ENCODE measurements at regions not wholly inside any gene's neighbourhood (a gene's known extent, or its start where the extent isn't known, plus 50 kb on each side); places are given as distances from the start of the nearest gene placed in this dataset.

GRCh38 chr4:181890031-181890430 lies 353.2 kb upstream of the TENM3 start:
- Histone ChIP-seq H3K56ac (ENCODE audit: extremely low read depth, insufficient read depth, low read length) (no peak overlapping the region), H3K4me3 (ENCODE audit: insufficient read depth, low read depth, low read length) (no peak overlapping the region), H3K14ac (replicated peaks; ENCODE audit: low read depth, low read length) (no peak overlapping the region), H2AK9ac (replicated peaks; ENCODE audit: low read depth, low read length, poor library complexity) (no peak overlapping the region), H4K8ac (ENCODE audit: low read depth in 2 of 2, low read length in 2 of 2) (no peak overlapping the region), H3K27me3 (ENCODE audit: control insufficient read depth, insufficient read depth, low read length) (no peaks in the 10 kb centered on the region), H4K5ac (ENCODE audit: low read depth, low read length) (no peak overlapping the region), H3K9ac (ENCODE audit: low read depth, low read length) (no peak overlapping the region), H3K23ac (ENCODE audit: low read depth, low read length) (no peak overlapping the region), H2BK15ac (ENCODE audit: low read depth, low read length) (no peak overlapping the region), H2AK5ac (ENCODE audit: low read depth, low read length) (no peak overlapping the region), H2BK5ac (ENCODE audit: low read depth, low read length, poor library complexity, severe bottlenecking) (no peak overlapping the region), H3K9me3 (ENCODE audit: control insufficient read depth, insufficient read depth, low read length) (no peaks in the 10 kb centered on the region), H4K20me1 (ENCODE audit: insufficient read depth, low read length) (no peaks in the 10 kb centered on the region), H4K91ac (ENCODE audit: insufficient read depth, low read depth, low read length) (no peak overlapping the region), H2BK20ac (ENCODE audit: low read depth, low read length) (no peak overlapping the region), H3K4me1 (ENCODE audit: control insufficient read depth, insufficient read depth, low read length) (no peaks in the 10 kb centered on the region), H3K4ac (ENCODE audit: low read depth, low read length) (no peak overlapping the region), H3K27ac (ENCODE audit: insufficient read depth, low read length) (no peak overlapping the region), H3K4me2 (ENCODE audit: low read depth, low read length) (no peak overlapping the region), H3K9me1 (ENCODE audit: insufficient read depth, low read length) (no peaks in the 10 kb centered on the region), H2BK120ac (ENCODE audit: low read depth, low read length) (no peak overlapping the region), H3K79me1 (ENCODE audit: low read depth in 1 of 2, low read length in 2 of 2) (no peaks in the 10 kb centered on the region), H2AFZ (replicated peaks; ENCODE audit: low read length, poor library complexity) (no peak overlapping the region), H3K18ac (ENCODE audit: low read depth, low read length) (no peak overlapping the region), H3K36me3 (ENCODE audit: control insufficient read depth, insufficient read depth, low read length) (no peaks in the 10 kb centered on the region)
- intact Hi-C loops (cut with micrococcal nuclease) (no loop called here), dilution Hi-C loops (cut with HindIII; ENCODE audit: low sequenced_read_pairs, unreplicated experiment) (no loop called here), in situ Hi-C loops (cut with MboI; ENCODE audit: low sequenced_read_pairs) (no loop called here)
- ChIA-PET POLR2A (ENCODE audit: unreplicated experiment) (no interaction called here), CTCF (no interaction called here)
- no peak for DNase-seq
- no TSS peak for BruUV-seq (replicated peaks)
- no peak for ATAC-seq (ENCODE audit: low read depth)
- no CpG with 5 or more reads among the region's 1 CpG for WGBS, 2 experiments (ENCODE audit: extremely low coverage in 2 of 2, insufficient read length in 1 of 2)
- TF ChIP-seq CEBPB (IDR thresholded peaks at IDR 0.05; ENCODE audit: low read depth, low read length) (no peak), RAD21 (IDR thresholded peaks at IDR 0.05; ENCODE audit: low read length) (no peak), NFE2L2 (IDR thresholded peaks at IDR 0.05; ENCODE audit: low read depth, low read length) (no peak), MAZ (IDR thresholded peaks at IDR 0.05; ENCODE audit: borderline replicate concordance, low read depth, low read length) (no peak), MXI1 (IDR thresholded peaks at IDR 0.05; ENCODE audit: borderline replicate concordance, low read depth, low read length) (no peak), ELK1 (IDR thresholded peaks at IDR 0.05; ENCODE audit: borderline replicate concordance, low read depth, low read length) (no peak), CTCF (conservative IDR thresholded peaks at IDR 0.05; ENCODE audit: low read depth, low read length) (no peak), BHLHE40 (IDR thresholded peaks at IDR 0.05; ENCODE audit: low read depth, low read length) (no peak), POLR2A (IDR thresholded peaks at IDR 0.05; ENCODE audit: low read depth, low read length) (no peak), RFX5 (IDR thresholded peaks at IDR 0.05; ENCODE audit: low read depth, low read length) (no peak), SMC3 (IDR thresholded peaks at IDR 0.05; ENCODE audit: low read depth, low read length) (no peak), USF2 (IDR thresholded peaks at IDR 0.05; ENCODE audit: low read depth, low read length) (no peak), CHD1 (IDR thresholded peaks at IDR 0.05; ENCODE audit: low read depth, low read length) (no peak), MAFK (IDR thresholded peaks at IDR 0.05; ENCODE audit: low read depth, low read length) (no peak), RCOR1 (IDR thresholded peaks at IDR 0.05; ENCODE audit: insufficient replicate concordance, low read length) (no peak), FOS (IDR thresholded peaks at IDR 0.05; ENCODE audit: low read depth, low read length) (no peak)

Measured in IMR-90 (cell line).